NCI-H774 (cell line): ENCODE measurements at regions not wholly inside any gene's neighbourhood (a gene's known extent, or its start where the extent isn't known, plus 50 kb on each side); places are given as distances from the start of the nearest gene placed in this dataset.
"Not testable (repeated sequence)": the region's sequence is repeated elsewhere in the genome, so short reads cannot be mapped to it uniquely, and the experiment has no call there.

Source experiments
- DNase-seq: peaks from one replicate; lab custom pipeline; 2025; lab: John Stamatoyannopoulos, UW

DNA sequence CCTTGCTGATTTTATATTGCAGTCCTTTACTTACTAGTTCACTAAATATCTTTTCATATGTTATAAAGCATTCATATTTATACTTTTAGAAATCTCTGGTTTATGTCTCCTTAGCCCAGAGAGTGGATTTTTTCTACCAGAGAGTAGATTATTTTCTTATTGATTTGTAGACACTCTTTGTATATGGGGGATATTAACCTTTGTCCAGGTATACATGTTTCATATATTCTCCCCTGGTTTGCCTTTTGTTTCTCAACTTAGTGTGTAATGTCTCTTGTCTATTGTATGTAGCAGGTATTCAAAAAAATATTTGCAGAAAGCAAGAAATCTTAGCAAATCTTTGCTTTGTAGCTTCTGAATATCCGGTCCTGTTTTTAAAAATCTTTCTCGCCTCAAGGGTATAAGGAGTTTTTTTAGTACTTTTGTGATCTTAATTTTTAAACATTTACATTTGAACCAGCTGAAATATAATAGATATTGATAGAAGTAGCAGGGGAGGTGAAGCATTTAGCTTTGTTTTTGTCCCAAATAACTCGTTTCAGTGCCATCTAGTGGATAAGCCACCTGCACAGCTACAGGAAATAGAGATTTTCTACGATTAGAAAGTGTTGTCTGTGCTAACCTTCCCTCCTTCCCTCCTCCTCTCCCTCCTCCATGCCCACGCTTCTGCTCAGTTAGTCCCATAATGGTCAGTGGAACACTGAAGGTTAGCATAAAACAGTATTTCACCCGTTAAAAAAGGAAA, 97.0 kb downstream of the PHETA1 start:
- no peak for DNase-seq

DNA sequence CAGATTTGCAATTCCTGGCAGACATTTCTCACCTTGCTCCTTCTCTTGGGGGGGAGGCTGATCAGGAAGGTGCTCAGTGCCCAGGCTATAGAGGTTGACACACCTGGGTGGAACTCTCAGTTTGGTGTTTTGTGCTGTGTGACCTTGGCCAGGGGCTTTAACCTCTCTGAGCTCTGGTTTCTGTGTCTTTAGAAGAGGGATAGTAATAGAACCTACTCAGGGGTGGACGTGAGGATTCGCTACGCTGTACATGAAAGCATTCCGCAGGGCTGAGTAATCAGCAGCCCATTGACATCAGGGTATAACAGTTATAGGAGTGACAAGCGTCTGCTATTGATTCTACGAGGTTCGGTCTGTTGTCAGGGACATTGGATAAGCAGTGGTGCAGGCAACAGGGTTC, 98.1 kb downstream of the PHETA1 start:
- DNase-seq = no peak

DNA sequence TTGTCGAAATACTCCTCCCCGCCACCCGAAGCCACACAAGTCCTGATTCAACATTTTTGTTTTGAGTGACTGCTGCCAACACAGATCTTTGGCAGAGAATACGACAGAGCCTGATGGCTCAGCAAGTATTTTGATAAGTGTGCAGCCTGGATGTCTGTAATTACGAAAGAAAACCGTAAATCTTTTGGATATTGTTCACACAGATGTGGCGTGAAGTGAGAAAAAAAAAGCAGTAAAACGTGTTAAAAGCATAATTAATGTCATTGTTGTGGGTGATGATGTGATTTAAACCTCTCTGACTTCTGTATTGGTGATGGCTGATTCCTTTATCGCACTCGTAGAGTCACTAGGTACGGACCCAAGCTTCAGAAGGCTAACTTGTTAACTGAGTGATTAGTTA, 98.7 kb downstream of the PHETA1 start:
- DNase-seq = no peak

DNA sequence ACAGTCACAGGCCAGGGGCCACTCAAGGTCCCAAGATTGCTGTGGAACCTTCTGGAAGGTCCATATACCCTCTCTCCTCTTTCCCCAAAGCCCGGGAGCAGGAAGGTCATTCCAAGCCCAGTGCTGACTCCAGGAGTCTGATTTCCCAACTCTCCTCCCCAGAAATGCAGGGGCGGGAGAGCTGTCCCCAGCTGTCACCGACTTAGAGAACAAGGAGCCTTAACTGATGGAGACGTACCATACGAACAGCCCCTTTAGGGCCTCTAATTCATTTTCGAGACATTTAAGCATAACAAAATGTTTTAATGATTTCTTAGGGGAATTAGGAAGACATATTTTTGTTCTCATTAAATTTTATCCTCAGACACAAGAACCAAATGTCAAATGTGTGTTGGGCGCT, 99.2 kb downstream of the PHETA1 start:
- DNase-seq = no peak

DNA sequence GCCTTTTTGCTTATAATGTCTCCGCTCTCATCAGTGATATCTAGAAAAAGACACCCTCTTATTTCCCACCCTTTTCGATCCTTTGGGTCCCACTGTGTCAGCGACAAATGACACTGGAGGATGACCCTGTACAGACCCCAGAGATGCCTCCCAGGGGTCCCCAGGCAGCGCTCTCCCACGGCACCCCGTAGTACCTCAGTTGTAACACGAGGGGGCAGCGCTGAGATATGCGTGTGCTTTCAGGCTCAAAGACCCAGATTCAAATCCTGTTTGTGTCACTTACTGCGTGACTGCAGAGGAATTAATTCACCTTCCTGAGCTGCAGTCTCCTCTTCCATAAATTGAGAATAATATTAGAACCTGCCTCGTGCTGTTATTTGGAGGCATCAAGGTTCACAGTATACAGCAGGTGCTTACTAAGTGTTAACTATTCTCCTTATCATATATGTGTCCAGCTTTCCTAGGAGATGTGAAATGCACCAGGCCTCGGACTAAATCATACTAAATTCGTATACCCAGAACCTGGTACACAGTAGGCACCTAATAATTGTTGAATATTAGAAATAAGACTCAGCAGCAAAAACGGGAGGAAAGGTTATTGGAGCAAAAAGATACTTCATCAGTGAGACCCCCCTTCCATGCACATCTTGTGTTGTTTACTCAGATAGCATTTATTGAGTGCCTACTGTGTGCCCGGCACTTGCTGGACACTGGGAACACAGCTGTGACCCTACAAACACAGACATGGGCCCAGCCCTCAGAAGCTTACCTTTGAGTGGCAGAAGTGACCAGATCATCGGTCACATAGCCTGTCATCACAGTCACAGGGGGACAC, 99.9 kb downstream of the PHETA1 start:
- DNase-seq = no peak

DNA sequence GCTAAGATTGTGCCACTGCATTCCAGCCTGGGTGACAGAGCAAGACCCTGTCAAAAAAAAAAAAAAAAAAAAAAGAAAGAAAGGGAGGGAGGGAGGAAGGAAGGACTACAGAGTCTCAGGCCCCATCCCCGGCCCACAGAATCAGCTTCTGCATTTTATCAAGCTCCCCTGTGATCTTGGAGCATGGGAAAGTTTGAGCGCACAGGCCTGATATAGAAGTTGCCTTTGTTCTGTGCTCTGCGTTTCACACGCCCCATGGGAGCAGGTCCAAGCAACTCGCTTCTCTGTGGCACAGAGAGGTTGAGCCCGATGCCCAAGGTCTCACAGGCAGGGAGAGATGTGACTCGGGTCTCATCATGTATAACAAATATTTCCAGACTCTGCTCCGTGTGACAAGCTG, 101.8 kb downstream of the PHETA1 start:
- DNase-seq = no peak

DNA sequence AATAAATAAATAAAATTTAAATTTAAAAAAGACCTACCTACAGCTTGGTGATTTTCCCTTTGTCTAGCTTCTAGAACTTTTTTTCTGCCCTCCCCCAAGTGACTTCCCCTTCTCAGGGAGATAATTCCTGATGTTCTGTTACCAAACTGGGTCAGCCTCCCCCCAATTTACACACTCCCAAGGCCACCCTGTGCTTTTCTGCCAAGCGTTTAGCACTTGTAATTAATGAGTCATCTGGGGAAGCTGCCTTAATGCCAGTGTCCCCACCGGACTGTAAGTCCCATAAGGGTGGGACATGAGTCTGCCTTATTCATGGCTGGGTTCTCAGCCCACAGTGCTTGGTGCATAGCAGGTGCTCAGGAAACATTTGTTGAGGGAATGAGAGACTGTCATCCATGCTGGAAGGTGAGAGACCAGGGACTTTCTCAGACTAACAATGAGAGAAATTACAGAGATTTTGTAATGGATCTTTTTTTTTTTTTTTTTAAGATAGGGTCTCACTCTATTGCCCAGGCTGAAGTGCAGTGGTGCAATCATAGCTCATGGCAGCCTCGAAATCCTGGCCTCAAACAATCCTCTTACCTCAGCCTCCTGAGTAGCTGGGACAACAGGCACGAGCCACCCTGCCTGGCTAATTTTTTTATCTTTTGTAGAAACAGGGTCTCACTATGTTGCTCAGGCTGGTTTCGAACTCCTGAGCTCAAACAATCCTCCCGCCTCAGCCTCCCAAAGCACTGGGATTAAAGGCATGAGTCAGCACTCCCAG, 106.8 kb downstream of the PHETA1 start:
- DNase-seq = no peak

DNA sequence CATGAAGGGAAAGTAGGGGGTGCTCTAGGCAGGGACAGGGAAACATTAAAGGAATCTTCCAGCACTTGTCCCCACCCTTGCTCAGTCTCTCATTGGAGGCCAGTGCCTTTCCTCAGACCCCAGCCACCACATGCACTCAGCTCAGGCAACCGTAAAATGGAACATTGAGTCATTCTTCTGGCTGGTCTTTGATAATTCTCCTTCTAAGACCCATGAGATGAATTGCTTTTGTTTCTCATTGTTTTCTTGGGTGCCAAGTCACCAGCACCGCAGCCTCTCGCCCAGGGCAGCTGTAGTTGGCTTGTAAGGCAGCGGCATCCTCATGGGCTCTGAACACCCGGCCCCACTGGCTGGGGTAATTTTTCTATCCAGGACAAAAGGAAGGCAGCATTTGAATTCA, 108.2 kb downstream of the PHETA1 start:
- DNase-seq = no peak

DNA sequence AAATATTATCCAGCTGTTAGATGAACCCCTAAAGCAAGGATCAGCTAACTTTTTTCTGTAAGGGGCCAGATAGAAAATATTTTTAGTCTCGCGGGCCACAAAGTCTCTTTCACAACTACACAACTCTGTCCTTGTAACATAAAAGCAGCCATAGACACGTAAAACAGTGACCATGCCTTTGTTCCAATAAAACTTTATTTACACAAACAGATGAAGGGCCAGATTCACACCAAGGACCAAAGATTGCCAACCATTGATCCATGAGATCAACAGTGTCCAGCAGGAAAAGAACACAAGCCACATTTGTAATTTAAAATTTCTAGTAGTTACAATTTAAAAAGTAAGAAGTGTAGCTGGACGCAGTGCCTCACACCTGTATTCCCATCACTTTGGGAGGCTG, 109.7 kb downstream of the PHETA1 start:
- DNase-seq = no peak

DNA sequence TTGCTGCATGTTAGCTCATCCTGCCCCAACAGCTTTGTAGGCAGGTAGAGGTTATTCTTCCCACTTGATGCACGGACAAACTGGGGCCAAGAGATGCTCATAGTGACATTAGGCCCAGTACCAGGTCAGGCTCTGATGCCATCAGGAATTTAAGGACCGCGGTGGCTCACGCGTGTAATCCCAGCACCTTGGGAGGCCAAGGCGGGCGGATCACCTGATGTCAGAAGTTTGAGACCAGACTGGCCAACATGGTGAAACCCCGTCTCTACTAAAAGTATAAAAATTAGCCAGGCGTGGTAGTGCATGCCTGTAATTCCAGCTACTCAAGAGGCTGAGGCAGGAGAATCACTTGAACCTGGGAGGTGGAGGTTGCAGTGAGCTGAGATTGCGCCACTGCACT, 110.8 kb downstream of the PHETA1 start:
- DNase-seq = not testable (repeated sequence)

DNA sequence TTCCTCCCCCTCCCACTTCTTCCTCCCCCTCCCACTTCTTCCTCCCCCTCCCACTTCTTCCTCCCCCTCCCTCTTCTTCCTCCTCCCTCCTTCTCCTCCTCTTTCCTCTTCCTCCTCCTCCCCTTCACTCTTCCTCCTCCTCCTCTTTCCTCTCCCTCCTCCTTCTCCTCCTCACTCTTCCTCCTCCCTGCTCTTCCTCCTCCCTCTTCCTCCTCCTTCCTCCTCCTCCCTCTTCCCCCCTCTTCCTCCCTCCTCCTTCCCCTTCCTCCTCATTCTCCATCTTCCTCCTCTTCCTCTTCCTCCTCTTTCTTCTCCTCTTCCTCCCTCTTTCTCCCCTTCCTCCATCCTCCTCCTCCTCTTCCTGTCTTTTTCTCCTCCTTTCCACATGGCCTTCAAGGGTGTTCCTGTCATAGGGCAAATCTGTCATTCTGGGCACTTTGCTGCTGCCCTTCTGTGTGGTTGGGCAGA, 111.4 kb downstream of the PHETA1 start:
- no peak for DNase-seq

DNA sequence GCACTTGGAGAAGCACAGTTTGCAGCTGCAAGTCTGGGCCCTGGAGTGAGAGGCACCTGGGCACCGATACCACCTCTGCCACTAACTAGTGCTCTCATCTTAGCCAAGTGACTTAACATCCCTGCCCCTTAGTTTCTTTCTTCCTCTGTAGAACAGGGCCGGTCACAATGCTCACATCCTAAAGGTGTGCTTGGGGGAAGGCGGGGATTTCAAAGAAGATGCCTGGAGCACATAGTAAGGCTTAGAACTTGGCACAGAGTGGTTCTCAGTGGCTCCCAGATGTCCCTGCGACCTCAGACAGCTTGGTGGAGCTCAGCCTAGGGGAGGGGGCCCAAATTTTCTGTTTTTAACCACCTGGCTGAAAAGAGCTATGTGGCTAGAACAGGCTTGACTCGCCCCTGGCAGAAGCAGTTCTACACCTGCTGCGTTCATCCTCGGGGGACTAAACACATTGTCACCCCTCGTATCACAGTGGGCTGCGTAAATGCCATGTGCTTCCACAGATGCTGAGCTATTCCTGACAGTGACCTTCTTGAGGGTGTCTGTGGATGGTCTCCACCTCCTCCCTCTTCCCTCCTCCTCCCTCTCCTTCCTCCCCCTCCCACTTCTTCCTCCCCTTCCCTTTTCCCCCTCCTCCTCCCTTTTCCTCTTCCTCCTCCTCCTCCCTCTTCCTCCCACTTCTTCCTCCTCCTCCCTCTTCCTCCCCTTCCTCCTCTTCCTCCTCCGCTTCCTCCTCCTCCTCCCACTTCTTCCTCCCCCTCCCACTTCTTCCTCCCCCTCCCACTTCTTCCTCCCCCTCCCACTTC, 112.1 kb downstream of the PHETA1 start:
- DNase-seq = no peak

DNA sequence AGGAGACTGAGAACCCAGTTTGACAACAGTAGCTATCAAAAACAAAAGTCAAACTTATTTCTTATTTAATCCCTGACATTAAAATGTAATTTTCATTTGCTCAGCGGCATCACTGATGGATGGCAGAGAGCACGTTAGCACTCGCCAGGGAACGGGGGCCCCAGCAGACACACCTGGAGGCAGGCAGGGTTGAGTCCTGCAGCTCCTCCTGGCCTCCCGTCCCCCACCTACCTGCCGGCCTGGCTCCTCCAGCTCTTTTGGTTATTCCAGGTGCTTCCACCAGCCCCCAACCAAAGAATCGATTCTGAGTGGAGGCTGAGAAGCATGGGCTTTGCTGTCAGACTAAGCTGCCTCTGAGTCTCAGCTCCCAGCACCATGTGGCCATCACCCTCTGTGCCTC, 113.6 kb downstream of the PHETA1 start:
- DNase-seq = no peak

DNA sequence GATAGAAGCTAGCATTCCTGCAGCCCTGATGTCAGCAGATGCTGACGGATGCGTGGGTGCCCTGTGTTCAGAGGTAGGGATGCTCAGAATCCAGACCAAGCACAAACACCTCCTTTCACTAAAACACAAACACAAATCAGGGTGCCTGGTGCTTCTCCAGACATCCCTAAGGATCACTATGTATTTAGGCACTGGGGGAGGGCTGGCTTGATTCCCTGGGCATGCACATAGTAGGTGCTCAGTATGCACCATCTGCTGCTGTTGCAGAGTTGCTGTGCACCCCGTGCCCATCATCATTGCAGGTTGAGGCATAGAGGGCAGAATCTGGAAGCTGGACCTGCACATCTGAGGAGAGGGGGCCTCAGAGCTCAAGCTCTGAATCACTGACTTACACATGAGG, 114.8 kb downstream of the PHETA1 start:
- no peak for DNase-seq

DNA sequence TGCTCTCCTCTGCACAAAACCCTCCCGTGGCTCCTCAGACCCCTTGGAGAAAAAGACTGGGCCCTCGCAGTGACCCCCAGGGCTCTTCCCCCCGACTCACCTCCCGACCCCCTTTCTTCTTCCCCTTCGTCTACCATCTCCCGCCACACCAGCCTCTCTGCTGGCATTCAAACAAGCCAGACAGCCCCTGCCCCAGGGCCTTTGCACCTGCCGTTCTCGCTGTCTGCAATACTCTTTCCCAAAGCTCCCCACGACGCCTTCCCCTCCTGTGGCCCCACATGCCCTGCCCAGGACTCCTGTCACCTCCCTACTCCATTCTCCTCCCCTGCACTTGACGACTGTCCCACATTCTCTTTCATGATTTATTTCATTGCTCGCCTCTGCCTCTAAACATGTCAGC, 115.7 kb downstream of the PHETA1 start:
- no peak for DNase-seq

DNA sequence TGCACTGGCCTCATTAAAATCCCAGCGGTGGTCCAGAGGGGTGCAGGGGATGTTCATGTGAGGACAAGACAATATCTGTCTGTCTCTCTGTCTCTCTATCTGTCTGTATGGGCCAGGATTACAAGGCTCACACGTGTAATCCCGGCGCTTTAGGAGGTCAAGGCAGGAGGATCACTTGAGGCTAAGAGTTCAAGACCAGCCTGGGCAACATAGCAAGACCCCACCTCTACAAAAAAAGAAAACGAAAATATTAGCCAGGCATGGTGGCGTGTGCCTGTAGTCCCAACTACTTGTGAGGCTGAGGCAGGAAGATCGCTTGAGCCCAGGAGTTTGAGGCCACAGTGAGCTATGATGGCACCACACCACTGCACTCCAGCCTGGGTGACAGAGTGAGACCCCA, 117.1 kb downstream of the PHETA1 start:
- DNase-seq = no peak

DNA sequence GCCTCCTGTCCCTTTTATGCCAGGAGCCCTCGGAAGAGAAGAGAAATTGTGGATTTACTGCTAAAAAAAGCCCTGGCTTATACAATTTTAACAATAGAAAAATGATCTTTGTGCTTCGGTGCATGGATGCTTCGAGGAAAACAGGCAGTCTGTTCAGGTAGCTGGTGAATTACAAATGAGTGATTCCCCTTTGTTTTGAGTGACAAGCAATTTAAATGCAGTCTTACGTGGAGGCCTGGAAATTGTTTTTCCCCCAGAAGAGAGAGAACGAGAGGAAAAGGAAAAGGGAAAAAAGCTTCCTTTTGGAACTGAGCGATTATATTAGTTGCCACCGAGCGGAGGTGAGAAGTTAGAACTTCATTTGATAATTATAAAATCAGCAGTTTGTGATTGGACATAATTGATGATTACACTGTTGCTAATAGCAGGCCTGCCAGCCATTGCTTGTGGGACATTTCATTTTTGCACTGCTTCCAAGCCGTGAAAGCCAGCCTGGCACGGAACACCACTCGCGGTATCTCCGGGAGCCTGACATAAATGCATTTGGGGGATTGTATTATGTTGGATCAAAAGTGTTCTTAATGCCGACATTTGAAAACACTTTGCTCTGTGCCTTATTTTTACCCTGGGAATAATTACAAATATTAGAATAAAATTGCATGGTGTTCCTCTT, 117.7 kb downstream of the PHETA1 start:
- DNase-seq = no peak

DNA sequence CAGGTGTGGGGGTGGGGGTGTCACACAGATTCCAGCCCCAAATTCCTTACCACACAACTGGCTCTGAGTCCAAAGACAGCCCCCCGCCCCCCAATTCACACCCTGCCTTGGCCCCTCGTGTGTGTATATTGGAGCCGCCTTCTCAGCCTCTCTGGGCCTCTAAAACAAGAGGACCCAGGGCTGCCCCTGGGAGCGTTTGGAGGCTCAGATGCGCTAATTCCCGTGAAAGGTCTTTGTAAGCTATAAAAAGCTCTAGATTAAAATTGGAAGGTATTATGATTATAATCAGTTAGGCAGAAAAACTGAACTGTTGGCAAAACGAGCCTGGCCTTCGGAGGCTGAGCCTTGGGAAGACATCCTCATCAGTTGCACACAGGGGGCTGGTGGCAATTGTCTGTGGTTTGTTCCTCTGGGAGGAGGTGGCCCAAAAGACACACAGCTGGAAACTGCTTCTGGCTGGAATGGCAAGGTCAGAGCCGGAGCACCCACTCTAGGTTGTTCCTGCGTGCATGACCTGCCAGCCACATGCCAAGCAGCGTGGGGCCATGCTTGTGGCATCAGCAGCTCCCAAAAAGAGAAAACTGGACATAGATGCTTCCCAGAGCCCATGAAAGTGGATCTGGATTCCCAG, 118.5 kb downstream of the PHETA1 start:
- no peak for DNase-seq

DNA sequence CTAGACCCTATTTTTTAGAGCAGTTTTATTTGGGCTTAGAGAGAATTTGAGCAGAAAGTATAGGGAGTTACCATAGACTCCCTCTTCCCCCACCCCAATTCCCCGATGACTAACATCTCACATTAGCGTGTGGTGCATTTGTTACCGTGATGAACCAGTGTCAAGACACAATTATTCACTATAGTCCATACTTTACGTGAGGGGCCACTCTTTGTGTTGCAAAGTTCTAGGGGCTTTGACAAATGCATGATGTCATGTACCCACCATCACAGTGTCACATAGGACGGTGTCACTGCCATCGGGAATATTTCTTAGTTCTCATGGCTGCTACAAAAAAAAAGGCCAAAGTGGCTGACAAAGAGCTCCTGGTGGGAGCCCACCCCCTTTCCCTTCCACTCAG, 119.1 kb downstream of the PHETA1 start:
- DNase-seq = no peak

DNA sequence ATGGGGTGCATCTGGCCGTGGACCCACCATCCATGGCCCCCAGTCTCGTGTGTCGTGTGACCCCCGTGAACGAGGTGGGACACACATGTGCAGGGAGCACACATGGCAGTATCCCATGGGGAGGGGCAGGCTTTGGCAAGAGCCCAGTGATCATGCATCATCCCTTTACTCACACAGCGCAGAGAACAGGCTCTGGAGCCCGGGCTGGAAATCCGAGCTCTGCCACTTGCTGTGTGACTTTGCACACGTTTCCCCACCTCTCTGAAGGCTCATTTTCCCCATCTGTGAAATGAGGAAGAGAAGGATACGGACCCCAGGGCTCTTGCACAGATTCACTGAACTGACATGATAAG, 119.9 kb downstream of the PHETA1 start:
- DNase-seq = no peak
